ENCODE measurements at regions not wholly inside any gene's neighbourhood (a gene's known extent, or its start where the extent isn't known, plus 50 kb on each side); places are given as distances from the start of the nearest gene placed in this dataset.
"Not testable (repeated sequence)": the region's sequence is repeated elsewhere in the genome, so short reads cannot be mapped to it uniquely, and the experiment has no call there.

- no peak overlapping the region for H3K4me3 ChIP-seq (ENCODE audit: low read depth, low read length)
- no peak for DNase-seq (ENCODE audit: low read depth)
Measured at GRCh38 chr5:124832510-124832909, 86.1 kb upstream of the ZNF608 start.

DNA sequence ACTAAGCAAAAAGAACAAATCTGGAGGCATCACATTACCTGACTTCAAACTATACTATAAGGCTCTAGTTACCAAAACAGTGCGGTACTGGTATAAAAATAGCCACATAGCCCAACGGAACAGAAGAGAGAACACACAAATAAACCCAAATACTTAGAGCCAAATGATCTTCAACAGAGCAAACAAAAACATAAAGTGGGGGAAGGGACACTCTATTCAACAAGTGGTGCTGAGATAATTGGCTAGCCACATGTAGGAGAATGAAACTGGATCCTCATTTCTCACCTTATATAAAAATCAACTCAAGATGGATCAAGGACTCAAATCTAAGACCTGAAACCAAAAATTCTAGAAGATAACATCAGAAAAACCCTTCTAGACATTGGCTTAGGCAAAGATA, 89.9 kb upstream of the ZNF608 start:
- DNase-seq (ENCODE audit: low read depth); H3K4me3 ChIP-seq (ENCODE audit: low read depth, low read length): not testable (repeated sequence)

DNA sequence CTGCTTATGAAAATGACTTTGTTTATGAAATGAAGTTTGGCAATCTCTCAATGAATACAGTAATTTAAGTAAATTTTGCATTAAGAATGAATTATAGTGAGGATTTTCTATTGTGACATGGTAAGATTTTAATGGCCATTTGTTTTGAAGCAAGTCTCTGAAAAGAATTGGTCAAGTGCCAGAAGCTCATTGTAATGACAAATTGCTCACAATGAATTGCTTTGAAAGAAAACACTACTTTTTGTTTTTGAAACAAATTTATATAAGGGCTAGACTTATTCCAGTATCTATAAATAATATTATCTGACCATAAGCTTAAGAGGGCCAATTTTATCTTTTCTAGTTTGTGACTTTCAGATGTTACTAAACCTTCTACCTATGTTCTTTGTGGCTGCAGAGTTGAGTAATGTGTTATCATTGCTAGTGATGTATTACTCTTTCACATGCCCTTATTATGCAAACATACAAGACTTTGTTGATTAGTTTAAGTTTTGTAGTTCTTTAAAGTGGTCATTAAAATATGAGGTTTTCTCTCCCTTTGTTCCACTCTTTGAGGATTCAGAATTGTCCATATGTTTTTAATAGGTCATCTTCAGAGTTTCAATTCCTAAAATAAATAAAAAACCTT, 93.0 kb upstream of the ZNF608 start:
- no peak overlapping the region for H3K4me3 ChIP-seq (ENCODE audit: low read depth, low read length)
- DNase-seq (ENCODE audit: low read depth), result no peak

- no peak overlapping the region for H3K4me3 ChIP-seq (ENCODE audit: low read depth, low read length)
- no peak for DNase-seq (ENCODE audit: low read depth)
Measured at GRCh38 chr5:124841829-124842712, 95.6 kb upstream of the ZNF608 start.

DNA sequence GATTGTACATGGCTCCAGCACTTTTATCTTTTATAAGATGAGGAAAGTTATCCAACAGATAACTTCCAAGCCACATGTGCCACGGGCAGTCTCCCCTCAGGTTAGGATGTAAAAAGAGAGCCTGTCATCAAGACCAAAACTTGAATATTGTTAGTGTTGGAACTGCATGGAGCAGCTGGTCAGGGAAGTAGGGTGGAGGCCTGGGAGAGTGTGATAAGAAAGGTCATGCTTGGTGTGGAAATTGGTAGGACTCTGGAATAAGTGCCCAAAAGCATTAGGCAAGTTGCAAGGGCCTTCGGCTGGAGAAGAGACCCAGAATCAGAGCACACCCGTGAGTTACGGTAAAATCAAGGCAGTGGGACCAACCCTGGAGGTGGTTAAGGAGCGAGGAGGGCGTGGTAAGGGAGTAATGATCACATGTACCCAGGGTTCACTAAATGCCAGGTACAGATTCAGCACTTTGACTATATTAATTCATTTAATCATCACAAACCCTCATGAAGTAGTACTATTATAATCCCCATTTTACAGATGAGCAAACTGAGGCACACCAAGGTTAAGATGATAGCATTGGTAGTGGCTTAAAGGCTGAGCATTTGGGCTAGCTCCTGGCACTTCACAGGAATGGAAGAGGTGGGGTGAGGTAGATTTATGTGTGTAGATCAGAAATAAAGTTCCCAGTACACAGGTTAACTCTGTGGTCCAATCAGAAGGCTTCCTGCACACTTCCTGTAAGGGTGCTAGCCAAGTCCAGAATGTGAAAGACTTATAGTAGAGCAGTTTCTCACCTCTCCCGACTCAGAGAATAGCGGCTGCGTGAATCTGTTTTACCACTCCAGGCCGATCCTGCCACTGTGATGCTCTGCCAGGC, 96.5 kb upstream of the ZNF608 start:
- H3K4me3 ChIP-seq (ENCODE audit: low read depth, low read length), result no peak overlapping the region
- DNase-seq (ENCODE audit: low read depth), result no peak

- H3K4me3 ChIP-seq (ENCODE audit: low read depth, low read length), result no peak overlapping the region
- DNase-seq (ENCODE audit: low read depth), result no peak
Measured at GRCh38 chr5:124843596-124843899, 97.1 kb upstream of the ZNF608 start.

DNA sequence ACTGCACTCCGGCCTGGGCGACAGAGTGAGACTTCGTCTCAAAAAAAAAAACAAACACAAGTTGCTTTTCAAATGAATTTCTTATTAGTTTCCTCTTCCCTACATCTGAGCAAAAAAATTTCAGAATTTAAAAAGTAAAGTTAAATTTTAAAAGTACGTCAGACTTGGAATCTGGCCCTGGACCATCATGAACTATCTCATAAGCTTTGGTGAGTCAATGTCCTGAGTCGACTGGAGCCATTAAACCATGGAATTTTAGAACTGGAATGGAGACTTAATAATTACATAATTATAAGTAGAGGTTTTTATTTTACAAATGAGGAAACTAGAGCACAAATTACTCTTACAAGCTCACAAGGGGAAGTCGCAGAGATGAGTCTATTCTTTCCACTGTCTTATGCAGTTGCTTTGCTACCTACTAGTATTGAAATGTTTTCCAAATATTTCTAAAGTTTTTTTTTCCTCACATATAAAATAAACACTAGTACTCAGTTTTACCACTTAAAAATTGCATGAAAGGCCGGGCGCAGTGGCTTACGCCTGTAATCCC, 98.0 kb upstream of the ZNF608 start:
- DNase-seq (ENCODE audit: low read depth), result no peak
- no peak overlapping the region for H3K4me3 ChIP-seq (ENCODE audit: low read depth, low read length)

DNA sequence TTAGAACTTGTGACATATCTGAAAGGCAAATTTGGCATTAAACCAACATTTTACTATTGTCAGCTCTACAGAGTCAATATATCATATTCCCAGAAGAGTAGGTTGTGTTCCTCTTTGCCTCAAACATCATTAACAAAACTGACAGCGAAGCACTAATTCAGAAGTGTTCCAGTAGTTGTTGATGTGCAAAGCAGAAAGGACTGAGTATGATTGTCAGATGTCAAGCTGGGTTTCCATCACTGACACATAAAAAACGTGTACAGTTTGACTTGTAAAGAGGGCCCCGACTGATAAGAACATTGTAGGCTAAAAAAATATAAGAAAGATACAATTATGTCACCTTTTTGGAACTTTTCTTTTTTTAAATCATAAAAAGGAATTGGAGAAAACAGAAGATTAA, 101.5 kb upstream of the ZNF608 start:
- H3K4me3 ChIP-seq (ENCODE audit: low read depth, low read length), result no peak overlapping the region
- no peak for DNase-seq (ENCODE audit: low read depth)

- DNase-seq (ENCODE audit: low read depth), result no peak
- no peak overlapping the region for H3K4me3 ChIP-seq (ENCODE audit: low read depth, low read length)
Measured at GRCh38 chr5:124849774-124850173, 103.3 kb upstream of the ZNF608 start.

GRCh38 chr5:124856726-124857125, 110.3 kb upstream of the ZNF608 start:
- no peak for DNase-seq (ENCODE audit: low read depth)
- H3K4me3 ChIP-seq (ENCODE audit: low read depth, low read length), result no peak overlapping the region

DNA sequence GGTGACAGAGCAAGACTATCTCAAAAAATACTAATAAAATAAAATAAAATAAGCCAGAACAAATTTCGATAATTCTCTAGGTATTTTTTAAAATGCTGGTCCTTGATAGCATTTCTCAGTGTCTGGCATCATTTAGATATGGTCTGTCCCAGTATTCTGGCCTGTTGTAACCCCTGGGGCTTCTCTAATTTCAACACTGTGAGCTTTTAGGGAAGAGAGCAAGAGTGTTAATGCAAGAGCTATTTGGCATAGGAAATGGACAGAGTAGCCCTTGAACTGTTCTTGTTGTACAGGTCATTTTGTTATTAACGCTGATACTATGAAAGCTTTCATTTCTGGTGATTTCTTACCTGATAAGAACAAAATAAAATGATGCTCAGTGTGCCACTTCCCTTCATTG, 112.2 kb upstream of the ZNF608 start:
- H3K4me3 ChIP-seq (ENCODE audit: low read depth, low read length), result no peak overlapping the region
- DNase-seq (ENCODE audit: low read depth), result no peak

DNA sequence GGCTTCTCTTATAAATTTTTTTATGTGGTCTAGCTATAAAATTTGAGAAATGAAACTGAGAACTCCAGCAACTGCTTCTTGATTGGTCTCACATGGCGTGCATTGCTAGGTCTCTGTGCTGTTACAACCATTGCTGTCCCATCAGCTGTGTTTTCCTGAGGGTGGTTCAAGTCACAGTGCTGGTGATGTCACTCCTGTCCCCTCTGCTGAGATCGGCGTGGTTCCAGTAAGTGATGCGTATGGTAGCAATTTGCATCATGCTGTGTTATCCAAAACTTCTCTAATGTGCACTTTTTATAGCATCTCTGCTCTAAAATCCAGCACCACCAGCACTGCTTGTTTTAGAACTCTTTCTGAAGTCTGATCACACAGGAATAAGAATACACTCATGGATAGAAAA, 112.6 kb upstream of the ZNF608 start:
- H3K4me3 ChIP-seq (ENCODE audit: low read depth, low read length), result no peak overlapping the region

GRCh38 chr5:124859556-124860290, 113.3 kb upstream of the ZNF608 start:
- DNase-seq (ENCODE audit: low read depth), result no peak

More for the DNA sequence above, 112.6 kb upstream of the ZNF608 start:
- DNase-seq (ENCODE audit: low read depth), result peak; percentile 8

GRCh38 chr5:124860291-124860655, 113.8 kb upstream of the ZNF608 start:
- H3K4me3 ChIP-seq (ENCODE audit: low read depth, low read length), result no peak overlapping the region
- DNase-seq (ENCODE audit: low read depth), result no peak

More at GRCh38 chr5:124859556-124860290, 113.3 kb upstream of the ZNF608 start:
- H3K4me3 ChIP-seq (ENCODE audit: low read depth, low read length), result no peak overlapping the region

- H3K4me3 ChIP-seq (ENCODE audit: low read depth, low read length), result no peak overlapping the region
- no peak for DNase-seq (ENCODE audit: low read depth)
Measured at GRCh38 chr5:124865066-124865465, 118.6 kb upstream of the ZNF608 start.

- H3K4me3 ChIP-seq (ENCODE audit: low read depth, low read length), result no peak overlapping the region
- DNase-seq (ENCODE audit: low read depth), result no peak
Measured at GRCh38 chr5:124865603-124866354, 119.3 kb upstream of the ZNF608 start.

GRCh38 chr5:124866355-124867136, 120.1 kb upstream of the ZNF608 start:
- DNase-seq (ENCODE audit: low read depth), result no peak

GRCh38 chr5:124867137-124867704, 120.8 kb upstream of the ZNF608 start:
- DNase-seq (ENCODE audit: low read depth), result peak; percentile 64
- H3K4me3 ChIP-seq (ENCODE audit: low read depth, low read length), result no peak overlapping the region

More at GRCh38 chr5:124866355-124867136, 120.1 kb upstream of the ZNF608 start:
- H3K4me3 ChIP-seq (ENCODE audit: low read depth, low read length), result no peak overlapping the region

Data from skeletal muscle cell (primary cell).